ENCODE measurements at regions not wholly inside any gene's neighbourhood (a gene's known extent, or its start where the extent isn't known, plus 50 kb on each side); places are given as distances from the start of the nearest gene placed in this dataset.

- TF ChIP-seq EZH2phosphoT487 (IDR thresholded peaks at IDR 0.05; ENCODE audit: borderline replicate concordance, low read length) (no peak), CTCF (conservative IDR thresholded peaks at IDR 0.05; ENCODE audit: low read depth, low read length) (no peak), EZH2 (IDR thresholded peaks at IDR 0.05; ENCODE audit: low read length, unreplicated experiment) (no peak)
- Histone ChIP-seq H3F3A (ENCODE audit: low read length, unreplicated experiment) (no peaks in the 10 kb centered on the region), H2AFZ (ENCODE audit: low read length) (no peak overlapping the region), H3K4me1 (ENCODE audit: insufficient read depth, low read length) (no peaks in the 10 kb centered on the region), H3K9me3 (ENCODE audit: low read length) (no peaks in the 10 kb centered on the region), H3K9me2 (replicated peaks; ENCODE audit: low read length) (no peaks in the 10 kb centered on the region), H3K79me2 (ENCODE audit: low read length) (no peaks in the 10 kb centered on the region), H3K27ac (ENCODE audit: low read length) (no peak overlapping the region), H3K4me2 (ENCODE audit: low read length) (no peak overlapping the region), H3K4me3 (ENCODE audit: low read length) (no peak overlapping the region), H4K20me1 (ENCODE audit: low read length) (no peaks in the 10 kb centered on the region), H3K9ac (ENCODE audit: low read length) (no peak overlapping the region), H3K27me3 (ENCODE audit: low read length) (peaks cover 6% of the 10 kb centered on the region; the same call in 1 of the 2 replicates), H3K36me3 (ENCODE audit: low read depth, low read length) (no peaks in the 10 kb centered on the region)
- ATAC-seq, result no peak
- intact Hi-C loops (cut with micrococcal nuclease), result no loop called here
- ChIA-PET CTCF (no interaction called here), POLR2A (ENCODE audit: unreplicated experiment) (no interaction called here)
- no TSS peak for BruUV-seq (replicated peaks)
- no peak for DNase-seq
Observed at GRCh38 chr14:23814527-23815256, 138.9 kb upstream of the DHRS4 start.

GRCh38 chr14:23816371-23816770 is 137.2 kb upstream of the DHRS4 start:
- H3K9me2 ChIP-seq (replicated peaks; ENCODE audit: low read length), result no peaks in the 10 kb centered on the region
- H3K4me1 ChIP-seq (ENCODE audit: insufficient read depth, low read length), result no peaks in the 10 kb centered on the region
- intact Hi-C loops (cut with micrococcal nuclease), result no loop called here
- ATAC-seq (no peak), DNase-seq (no peak)
- peaks cover 6% of the 10 kb centered on the region; the same call in 1 of the 2 replicates for H3K27me3 ChIP-seq (ENCODE audit: low read length)
- H2AFZ ChIP-seq (ENCODE audit: low read length), result no peak overlapping the region
- H3K4me2 ChIP-seq (ENCODE audit: low read length), result no peak overlapping the region
- no peaks in the 10 kb centered on the region for H3K79me2 ChIP-seq (ENCODE audit: low read length)
- no peaks in the 10 kb centered on the region for H3F3A ChIP-seq (ENCODE audit: low read length, unreplicated experiment)
- H3K9me3 ChIP-seq (ENCODE audit: low read length), result no peaks in the 10 kb centered on the region
- no peaks in the 10 kb centered on the region for H3K36me3 ChIP-seq (ENCODE audit: low read depth, low read length)
- CTCF ChIA-PET, result no interaction called here
- no TSS peak for BruUV-seq (replicated peaks)
- no peak overlapping the region for H3K4me3 ChIP-seq (ENCODE audit: low read length)
- no peak overlapping the region for H3K27ac ChIP-seq (ENCODE audit: low read length)
- no peak overlapping the region for H3K9ac ChIP-seq (ENCODE audit: low read length)
- TF ChIP-seq EZH2 (IDR thresholded peaks at IDR 0.05; ENCODE audit: low read length, unreplicated experiment) (no peak), CTCF (conservative IDR thresholded peaks at IDR 0.05; ENCODE audit: low read depth, low read length) (no peak), EZH2phosphoT487 (IDR thresholded peaks at IDR 0.05; ENCODE audit: borderline replicate concordance, low read length) (no peak)
- H4K20me1 ChIP-seq (ENCODE audit: low read length), result no peaks in the 10 kb centered on the region
- POLR2A ChIA-PET (ENCODE audit: unreplicated experiment), result no interaction called here

DNA sequence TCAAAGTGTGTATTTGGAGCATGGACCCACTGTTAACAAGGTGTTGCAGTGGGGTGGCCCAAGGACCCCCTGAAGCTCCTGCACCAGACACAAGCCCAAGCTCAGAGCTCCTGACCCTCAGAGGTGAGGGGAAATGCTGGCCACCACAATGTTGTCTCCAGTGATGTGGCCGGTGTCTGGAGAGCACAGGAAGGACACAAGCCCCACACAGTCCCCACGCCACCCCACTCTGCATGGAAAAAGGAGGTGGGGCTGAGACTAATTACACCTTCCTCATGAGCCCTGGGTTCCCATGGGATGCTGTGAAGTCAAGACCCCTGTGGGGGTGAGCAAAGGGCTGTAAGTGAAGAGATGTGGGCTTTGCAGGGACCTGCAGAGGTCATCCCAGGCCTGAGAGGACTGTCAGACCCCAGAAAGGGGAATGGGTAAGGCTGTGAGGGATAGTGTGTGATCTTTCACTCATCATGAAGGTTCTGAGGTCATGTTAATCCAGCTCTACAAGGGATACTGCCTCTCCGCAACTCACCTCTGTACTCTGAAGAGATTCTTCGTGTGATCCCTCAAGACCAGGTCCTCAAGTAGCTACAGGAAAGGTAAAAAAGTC is 136.3 kb upstream of the DHRS4 start:
- Histone ChIP-seq H4K20me1 (ENCODE audit: low read length) (no peaks in the 10 kb centered on the region), H3K4me2 (ENCODE audit: low read length) (no peak overlapping the region), H3K79me2 (ENCODE audit: low read length) (no peaks in the 10 kb centered on the region), H3K4me3 (ENCODE audit: low read length) (no peak overlapping the region), H3K9me3 (ENCODE audit: low read length) (no peaks in the 10 kb centered on the region), H3K9me2 (replicated peaks; ENCODE audit: low read length) (no peaks in the 10 kb centered on the region), H3K27me3 (ENCODE audit: low read length) (peaks cover 9% of the 10 kb centered on the region; the same call in 1 of the 2 replicates), H2AFZ (ENCODE audit: low read length) (no peak overlapping the region), H3K4me1 (ENCODE audit: insufficient read depth, low read length) (no peaks in the 10 kb centered on the region), H3F3A (ENCODE audit: low read length, unreplicated experiment) (no peaks in the 10 kb centered on the region), H3K27ac (ENCODE audit: low read length) (no peak overlapping the region), H3K36me3 (ENCODE audit: low read depth, low read length) (no peaks in the 10 kb centered on the region), H3K9ac (ENCODE audit: low read length) (no peak overlapping the region)
- CTCF ChIA-PET, result no interaction called here
- no peak for ATAC-seq
- BruUV-seq (replicated peaks), result no TSS peak
- DNase-seq, result no peak
- POLR2A ChIA-PET (ENCODE audit: unreplicated experiment), result no interaction called here
- intact Hi-C loops (cut with micrococcal nuclease), result no loop called here
- no peak for TF ChIP-seq CTCF (conservative IDR thresholded peaks at IDR 0.05; ENCODE audit: low read depth, low read length)
- TF ChIP-seq EZH2phosphoT487 (IDR thresholded peaks at IDR 0.05; ENCODE audit: borderline replicate concordance, low read length), result no peak
- TF ChIP-seq EZH2 (IDR thresholded peaks at IDR 0.05; ENCODE audit: low read length, unreplicated experiment), result no peak

Measured in PC-3 (cell line).